Gastroesophageal sphincter (tissue), 4 donors: ENCODE measurements at regions not wholly inside any gene's neighbourhood (a gene's known extent, or its start where the extent isn't known, plus 50 kb on each side); places are given as distances from the start of the nearest gene placed in this dataset.

Source experiments
- ATAC-seq: fragments of 150-250 bp; one replicate; pipeline ENCODE4 v1.9.1; 2016; ENCODE audit warnings: mild to moderate bottlenecking, moderate library complexity
- H3K27ac ChIP-seq, 4 donors: fragments of 200-600 bp; sonication (generic) in 3 of 4; 1 replicate in 3 of 4; 2 replicates in 1 of 4; pipeline ENCODE4 v1.5.1; 2016 to 2019
- H3K27me3 ChIP-seq: fragments of 200-600 bp; sonication (generic); one replicate; pipeline ENCODE4 v1.5.1; 2019
- H3K36me3 ChIP-seq, 2 donors: fragments of 200-600 bp; sonication (generic); one replicate each; pipeline ENCODE4 v1.5.1; 2019; ENCODE audit warnings: control low read depth in 1 of 2
- H3K4me1 ChIP-seq, 3 donors: fragments of 200-600 bp; sonication (generic); 1 replicate in 2 of 3; 2 replicates in 1 of 3; pipeline ENCODE4 v1.5.1; 2016 to 2019; ENCODE audit warnings: control low read depth in 2 of 3
- H3K4me3 ChIP-seq, 2 donors: fragments of 200-600 bp; sonication (generic); one replicate each; pipeline ENCODE4 v1.5.1; 2019; ENCODE audit warnings: mild to moderate bottlenecking in 1 of 2, moderate library complexity in 1 of 2
- H3K9me3 ChIP-seq, 3 donors: fragments of 200-600 bp; sonication (generic); one replicate each; pipeline ENCODE4 v1.5.1; 2017 to 2019; ENCODE audit warnings: control low read depth in 2 of 3
- CTCF ChIP-seq, 4 experiments: fragments of 200-600 bp in 2 of 4; fragments of 450-650 bp in 2 of 4; sonication (generic) in 1 of 4; IDR thresholded peaks; one replicate each; pipeline ENCODE4 v1.5.1; 2017 to 2019; ENCODE audit warnings: antibody characterized with exemption in 4 of 4, mild to moderate bottlenecking in 2 of 4, moderate library complexity in 2 of 4
- EP300 ChIP-seq: sonication (generic); formaldehyde crosslinking; IDR thresholded peaks from one replicate; pipeline ENCODE4 v1.6.1; 2017; ENCODE audit warnings: antibody characterized with exemption, mild to moderate bottlenecking
- POLR2A ChIP-seq, 2 donors: fragments of 450-650 bp; IDR thresholded peaks; one replicate each; pipeline ENCODE4 v1.6.1; 2017; ENCODE audit warnings: antibody characterized with exemption in 2 of 2, mild to moderate bottlenecking in 2 of 2, moderate library complexity in 1 of 2
- POLR2AphosphoS5 ChIP-seq: sonication (generic); formaldehyde crosslinking; IDR thresholded peaks from one replicate; pipeline ENCODE4 v1.6.1; 2017; ENCODE audit warnings: antibody characterized with exemption
- WGBS, 2 donors: methylation state at CpG; one replicate each; pipeline ENCODE4 v1.1.5; 2018; ENCODE audit warnings: low coverage in 1 of 2; 5-methylcytosine and 5-hydroxymethylcytosine counted together

GRCh38 chr12:19033244-19033643, 96.3 kb upstream of the PLEKHA5 start:
- TF ChIP-seq POLR2A (IDR thresholded peaks at IDR 0.05), result no peak
- TF ChIP-seq EP300, result no peak
- TF ChIP-seq POLR2AphosphoS5, result no peak
- no peak for TF ChIP-seq CTCF (IDR thresholded peaks at IDR 0.05)
- H3K9me3 ChIP-seq, result no peaks in the 10 kb centered on the region
- H3K27ac ChIP-seq, result no peak overlapping the region
- H3K27me3 ChIP-seq, result no peaks in the 10 kb centered on the region
- H3K4me3 ChIP-seq, result no peak overlapping the region
- WGBS, 2 donors, result 88 to 92% methylated on average over 2 of the region's 2 CpGs
- no peaks in the 10 kb centered on the region for H3K36me3 ChIP-seq
- H3K4me1 ChIP-seq, result peaks cover 6 to 67% (median 19%) of the 10 kb centered on the region in 3 donors
- no peak for ATAC-seq

DNA sequence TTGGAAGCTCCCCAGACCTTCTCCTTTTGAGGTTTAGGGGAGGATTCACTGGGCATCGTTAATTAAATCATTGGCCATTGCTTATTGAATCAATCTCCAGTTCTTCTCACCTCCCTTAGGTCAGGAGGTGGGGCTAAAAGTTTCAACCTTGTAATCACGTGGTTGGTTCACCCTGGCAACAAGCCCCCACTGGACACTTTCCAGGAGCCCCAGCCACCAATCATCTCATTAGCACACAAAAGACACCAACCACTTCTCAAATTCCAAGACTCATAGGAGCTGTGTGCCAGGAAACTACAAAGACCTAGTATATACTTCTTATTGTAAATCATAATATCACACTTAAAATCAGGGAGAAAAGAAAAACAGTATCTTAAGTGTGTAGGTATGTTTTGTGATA, 94.6 kb upstream of the PLEKHA5 start:
- peak overlapping the region in 3 of 4 donors; percentile 29 to 82 (median 53) for H3K27ac ChIP-seq
- peaks cover 6 to 67% (median 27%) of the 10 kb centered on the region in 3 donors for H3K4me1 ChIP-seq
- WGBS, 2 donors, result 17 to 61% methylated on average over 2 of the region's 2 CpGs
- ATAC-seq, result no peak
- no peak overlapping the region for H3K4me3 ChIP-seq
- no peaks in the 10 kb centered on the region for H3K36me3 ChIP-seq
- TF ChIP-seq POLR2AphosphoS5 (no peak), EP300 (no peak), CTCF (IDR thresholded peaks at IDR 0.05) (no peak), POLR2A (IDR thresholded peaks at IDR 0.05) (no peak)
- H3K9me3 ChIP-seq, result no peaks in the 10 kb centered on the region
- H3K27me3 ChIP-seq, result no peaks in the 10 kb centered on the region

- Histone ChIP-seq H3K27me3 (no peaks in the 10 kb centered on the region), H3K4me3 (no peak overlapping the region), H3K9me3 (no peaks in the 10 kb centered on the region), H3K27ac (peak overlapping the region; percentile 53 to 82 (median 70)), H3K36me3 (no peaks in the 10 kb centered on the region), H3K4me1 (peaks cover 6 to 67% (median 27%) of the 10 kb centered on the region in 3 donors)
- WGBS, 2 donors, result 5 to 10% methylated on average over 1 of the region's 1 CpG
- no peak for TF ChIP-seq POLR2A (IDR thresholded peaks at IDR 0.05)
- peak; percentile 56 for TF ChIP-seq POLR2AphosphoS5
- ATAC-seq, result peak; percentile 70
Observed at GRCh38 chr12:19035536-19035935, 94.0 kb upstream of the PLEKHA5 start.

DNA sequence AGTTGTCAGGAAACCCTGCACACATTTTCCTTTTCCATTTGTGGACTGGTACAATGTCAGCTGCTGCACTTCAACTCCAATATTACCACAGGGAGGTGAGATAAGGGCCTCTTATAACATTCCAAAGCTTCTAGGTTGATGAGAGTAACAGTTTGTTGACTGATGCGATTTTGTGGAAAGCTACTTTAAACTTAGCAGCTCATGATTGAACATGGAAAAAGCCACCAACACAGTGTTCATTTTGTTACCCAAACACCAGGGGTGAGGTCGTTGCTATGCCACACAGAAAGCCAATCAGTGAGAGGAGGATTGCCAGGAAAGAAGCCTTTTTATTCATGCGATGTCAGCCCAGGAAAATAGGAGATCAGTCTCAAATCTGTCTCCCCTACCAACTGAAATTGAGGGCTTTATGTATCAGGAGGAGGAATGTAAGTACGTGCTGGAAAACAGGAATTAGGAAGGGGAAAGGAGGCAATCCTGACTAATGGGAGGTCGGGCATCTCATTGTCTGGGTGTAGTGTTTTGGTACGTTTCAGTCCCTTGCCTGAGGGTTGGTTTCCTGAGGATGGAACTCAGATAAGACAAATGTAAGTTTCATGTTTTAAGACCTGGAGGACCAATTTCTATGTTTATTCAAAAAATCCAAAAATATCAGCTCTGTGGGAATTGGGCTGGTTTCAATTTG, 92.7 kb upstream of the PLEKHA5 start:
- ATAC-seq, result no peak
- Histone ChIP-seq H3K27me3 (no peaks in the 10 kb centered on the region), H3K36me3 (no peaks in the 10 kb centered on the region), H3K27ac (peak overlapping the region; percentile 71 to 85 (median 80)), H3K4me1 (peaks cover 6 to 56% (median 27%) of the 10 kb centered on the region in 3 donors), H3K4me3 (no peak overlapping the region), H3K9me3 (no peaks in the 10 kb centered on the region)
- WGBS, 2 donors, result 23 to 40% methylated on average over 5 to 6 of the region's 6 CpGs
- TF ChIP-seq POLR2A (IDR thresholded peaks at IDR 0.05) (no peak), EP300 (no peak), POLR2AphosphoS5 (no peak), CTCF (IDR thresholded peaks at IDR 0.05) (no peak)

GRCh38 chr12:19038209-19038608, 91.3 kb upstream of the PLEKHA5 start:
- no peak overlapping the region for H3K4me3 ChIP-seq
- H3K27me3 ChIP-seq, result no peaks in the 10 kb centered on the region
- H3K9me3 ChIP-seq, result no peaks in the 10 kb centered on the region
- peaks cover 6 to 56% (median 27%) of the 10 kb centered on the region in 3 donors for H3K4me1 ChIP-seq
- TF ChIP-seq EP300, result no peak
- no peaks in the 10 kb centered on the region for H3K36me3 ChIP-seq
- H3K27ac ChIP-seq, result peak overlapping the region; percentile 71 to 85 (median 80)
- ATAC-seq, result no peak
- WGBS, 2 donors, result 48 to 62% methylated on average over 6 of the region's 6 CpGs

- WGBS, 2 donors, result 33 to 34% methylated on average over 3 of the region's 3 CpGs
- H3K27me3 ChIP-seq, result no peaks in the 10 kb centered on the region
- no peak for TF ChIP-seq EP300
- no peak for TF ChIP-seq CTCF (IDR thresholded peaks at IDR 0.05)
- no peak overlapping the region for H3K4me3 ChIP-seq
- H3K36me3 ChIP-seq, result no peaks in the 10 kb centered on the region
- H3K4me1 ChIP-seq, result peaks cover 6 to 56% (median 27%) of the 10 kb centered on the region in 3 donors
- H3K27ac ChIP-seq, result peak overlapping the region; percentile 71 to 85 (median 80)
- ATAC-seq, result peak; percentile 66
- no peaks in the 10 kb centered on the region for H3K9me3 ChIP-seq
Observed at GRCh38 chr12:19039515-19039914, 90.0 kb upstream of the PLEKHA5 start.
